CD4-positive, alpha-beta T cell treated with Interleukin-2 at 100 ng/mL for 4 hours (primary cell): ENCODE measurements at regions not wholly inside any gene's neighbourhood (a gene's known extent, or its start where the extent isn't known, plus 50 kb on each side); places are given as distances from the start of the nearest gene placed in this dataset.

ENCODE experiments used
- DNase-seq: peaks from one replicate; pipeline ENCODE4 v3.0.0-alpha.2; 2020; ENCODE audit warnings: low spot score

DNA sequence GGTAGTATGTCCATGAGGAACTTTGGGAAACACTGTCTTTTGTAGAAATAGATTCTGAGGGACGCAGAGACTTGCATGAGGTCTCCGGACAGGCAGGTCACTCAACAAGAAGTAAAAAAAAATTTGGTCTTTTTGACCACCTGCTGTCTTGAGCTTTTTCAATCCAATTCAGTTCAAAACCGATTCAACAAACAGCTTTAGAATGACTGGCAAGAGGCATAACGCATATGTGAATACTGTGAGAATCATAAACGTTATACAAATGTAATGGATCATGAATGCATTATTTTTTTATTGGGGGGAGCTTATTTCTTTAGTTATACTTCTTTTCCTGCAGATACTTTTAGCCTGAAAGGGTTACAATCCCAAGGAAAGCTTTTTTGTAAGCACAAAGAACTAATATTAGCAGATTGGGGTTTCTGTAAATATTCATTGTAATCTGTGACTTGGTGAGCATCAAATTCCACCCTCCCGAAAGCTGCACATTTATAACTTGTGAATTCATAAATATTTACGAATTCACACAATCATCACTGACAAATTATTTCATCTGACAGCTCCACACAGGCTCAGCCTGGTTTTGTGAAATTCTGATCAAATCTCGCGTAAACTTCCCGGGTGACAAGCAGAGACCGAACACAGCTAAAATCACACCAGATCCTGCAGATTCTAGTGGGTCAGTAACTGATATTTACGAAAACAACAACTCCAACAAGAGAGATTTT, 507.7 kb downstream of the MN1 start:
- DNase-seq = no peak

DNA sequence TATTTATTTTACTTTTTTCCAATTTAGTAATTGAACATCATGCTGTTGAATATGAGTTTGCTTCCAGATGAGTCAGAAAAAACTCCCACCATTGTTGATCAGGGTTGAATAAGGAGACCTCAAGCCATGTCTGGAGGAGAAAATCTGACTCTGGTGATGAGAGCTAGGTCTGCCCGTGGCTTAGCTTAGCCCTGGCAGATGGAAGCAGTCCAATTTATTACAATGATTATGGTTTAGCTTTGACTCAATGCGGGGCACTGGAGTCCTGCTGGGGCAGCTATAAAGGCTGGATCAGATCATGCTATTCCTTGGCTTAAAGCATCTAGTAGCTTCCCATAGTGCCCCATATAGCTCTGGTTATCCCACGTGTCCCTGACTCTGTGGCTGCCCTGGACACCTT, 506.5 kb downstream of the MN1 start:
- DNase-seq = no peak

DNA sequence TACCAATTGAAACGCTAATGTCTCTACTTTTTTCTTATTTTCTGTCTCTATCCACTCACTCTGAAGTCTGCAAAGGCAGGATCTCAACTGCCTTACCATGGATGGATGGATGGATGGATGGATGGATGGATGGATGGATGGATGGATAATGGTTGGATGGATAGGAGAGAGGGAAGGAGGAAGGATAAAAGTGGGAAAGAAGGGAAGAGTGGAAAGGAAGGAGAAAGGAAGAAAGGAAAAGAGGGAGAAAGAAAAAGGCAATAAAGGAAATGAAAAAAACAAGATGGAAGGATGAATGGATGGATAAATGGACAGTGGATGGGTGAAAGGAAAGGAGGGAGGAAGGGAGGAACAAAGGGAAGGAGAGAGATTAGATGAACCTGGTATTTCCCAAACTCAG, 506.0 kb downstream of the MN1 start:
- DNase-seq = no peak

DNA sequence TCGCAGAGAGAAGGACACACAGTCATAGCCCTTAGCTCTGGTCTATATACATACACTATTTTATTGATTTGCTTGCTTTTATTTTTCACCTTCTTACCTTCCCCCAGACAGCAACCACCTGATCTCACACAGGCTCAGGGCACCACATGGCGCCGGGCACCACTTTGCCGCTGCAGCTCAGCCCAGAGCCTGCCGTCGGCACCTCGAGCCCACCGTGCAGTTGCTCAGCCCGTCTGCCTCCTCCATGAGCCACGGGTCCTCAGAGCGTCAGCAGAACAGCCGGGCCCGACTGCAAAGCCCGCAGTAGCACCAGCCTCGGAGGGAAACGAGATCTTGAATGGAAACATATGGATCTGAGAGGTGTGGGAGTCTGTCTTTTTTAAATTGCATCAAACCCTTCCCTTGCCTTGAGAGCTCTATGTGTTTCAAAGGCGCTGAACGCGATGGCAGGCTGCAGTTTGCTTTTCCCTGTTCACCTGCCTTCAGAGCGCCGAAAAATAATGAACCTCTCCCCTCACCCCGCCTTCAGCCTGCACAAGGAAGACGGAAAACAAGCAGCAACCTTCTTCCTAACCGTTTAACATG, 505.4 kb downstream of the MN1 start:
- DNase-seq = no peak

DNA sequence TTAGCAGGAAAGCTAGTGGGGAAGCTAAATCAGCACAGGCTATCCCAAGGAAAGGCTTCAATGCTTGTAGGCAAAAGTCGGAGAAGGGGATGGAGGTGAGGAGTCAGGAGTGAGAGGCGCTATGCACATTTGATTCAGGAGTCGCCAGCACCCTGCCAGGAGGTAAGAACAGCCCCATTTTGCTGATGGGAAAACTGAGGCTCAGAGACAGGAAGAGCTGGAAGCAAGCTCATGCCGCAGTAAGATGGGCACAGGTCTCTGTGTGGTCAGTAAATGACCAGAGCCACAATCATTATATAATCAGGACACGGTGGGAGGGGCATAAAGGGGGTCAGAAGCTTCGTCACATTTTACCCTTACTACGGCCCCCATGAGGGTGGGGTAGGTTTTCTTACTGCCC, 504.4 kb downstream of the MN1 start:
- no peak for DNase-seq

DNA sequence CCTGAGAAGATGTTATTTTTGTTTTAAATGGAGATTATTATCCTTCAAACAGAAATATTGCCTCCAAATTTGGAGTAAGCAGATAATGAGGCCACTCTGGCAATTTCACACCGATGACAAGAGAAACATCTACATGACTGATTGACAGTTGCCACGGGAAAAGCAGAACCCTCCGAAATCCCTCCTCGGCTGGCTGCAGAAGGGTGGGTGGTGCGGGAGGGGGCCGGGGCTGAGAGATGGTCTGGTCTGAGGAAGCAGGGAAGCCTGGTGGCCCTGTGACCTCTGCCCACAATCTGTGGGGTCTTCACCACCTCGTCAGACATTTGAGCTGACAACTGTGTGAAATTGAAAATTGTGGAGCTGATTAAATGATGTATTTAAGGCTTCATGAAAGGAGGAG, 503.2 kb downstream of the MN1 start:
- no peak for DNase-seq

DNA sequence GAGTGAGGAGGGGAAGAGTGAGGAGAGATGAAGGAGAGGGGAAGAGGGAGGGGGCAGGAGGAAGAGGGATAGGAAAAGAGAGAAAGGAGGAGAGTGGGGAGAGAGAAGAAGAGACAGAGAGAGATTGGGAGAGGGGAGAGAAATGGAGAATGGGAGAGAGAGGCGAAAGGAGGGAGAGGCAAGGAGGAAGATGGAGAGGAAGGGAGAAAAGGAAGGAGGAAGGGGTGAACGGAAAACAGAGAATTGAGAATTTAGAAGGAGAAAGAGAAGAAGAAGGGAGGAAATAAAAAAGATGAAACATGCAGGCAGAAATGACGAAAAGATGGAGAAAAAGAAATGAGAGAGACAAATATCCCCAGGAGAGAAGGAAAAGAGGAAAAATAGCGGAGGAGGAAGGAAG, 502.8 kb downstream of the MN1 start:
- DNase-seq = no peak

DNA sequence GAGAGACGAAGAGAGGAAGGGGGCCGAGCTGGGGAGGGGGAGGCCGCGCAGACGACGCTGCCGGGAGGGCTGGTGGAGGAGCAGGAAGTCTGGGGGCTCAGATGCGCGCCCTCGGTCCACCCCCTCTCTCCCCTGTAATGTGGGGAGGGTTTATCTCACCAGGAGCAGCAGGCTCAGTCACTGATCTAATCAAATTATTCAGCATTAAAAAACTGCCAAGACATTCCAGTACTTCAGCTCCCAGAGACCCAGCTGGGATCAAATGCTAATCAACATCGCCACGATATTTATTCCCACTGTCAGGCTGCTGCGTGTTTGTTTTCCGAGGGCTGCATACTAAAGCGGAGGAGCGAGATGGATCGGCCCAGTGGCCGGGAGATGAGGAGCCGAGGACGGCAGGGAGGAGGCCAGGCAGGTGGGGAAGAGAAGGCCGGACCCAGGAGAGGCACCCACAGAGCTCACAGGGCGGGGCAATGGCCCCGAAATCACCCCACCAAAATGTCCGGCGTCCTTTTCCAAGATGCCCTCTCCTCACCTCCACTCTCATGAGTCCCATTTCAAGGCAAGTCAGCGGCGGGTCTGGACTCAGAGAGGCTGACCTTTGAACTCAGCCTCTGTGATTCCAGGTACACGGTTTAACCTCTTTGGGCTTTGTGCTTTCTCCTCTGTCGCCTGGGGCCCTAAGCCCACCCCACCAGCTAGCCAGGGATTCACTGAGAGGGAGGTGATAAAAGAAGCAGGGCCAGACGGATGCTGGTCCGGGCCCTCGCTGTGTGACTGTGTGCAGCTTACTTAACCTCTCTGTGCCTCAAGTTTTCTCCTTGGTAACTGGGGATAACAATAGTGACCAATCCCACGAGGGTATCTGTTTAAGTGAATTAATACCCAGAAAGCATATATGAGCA, 502.1 kb downstream of the MN1 start:
- no peak for DNase-seq

DNA sequence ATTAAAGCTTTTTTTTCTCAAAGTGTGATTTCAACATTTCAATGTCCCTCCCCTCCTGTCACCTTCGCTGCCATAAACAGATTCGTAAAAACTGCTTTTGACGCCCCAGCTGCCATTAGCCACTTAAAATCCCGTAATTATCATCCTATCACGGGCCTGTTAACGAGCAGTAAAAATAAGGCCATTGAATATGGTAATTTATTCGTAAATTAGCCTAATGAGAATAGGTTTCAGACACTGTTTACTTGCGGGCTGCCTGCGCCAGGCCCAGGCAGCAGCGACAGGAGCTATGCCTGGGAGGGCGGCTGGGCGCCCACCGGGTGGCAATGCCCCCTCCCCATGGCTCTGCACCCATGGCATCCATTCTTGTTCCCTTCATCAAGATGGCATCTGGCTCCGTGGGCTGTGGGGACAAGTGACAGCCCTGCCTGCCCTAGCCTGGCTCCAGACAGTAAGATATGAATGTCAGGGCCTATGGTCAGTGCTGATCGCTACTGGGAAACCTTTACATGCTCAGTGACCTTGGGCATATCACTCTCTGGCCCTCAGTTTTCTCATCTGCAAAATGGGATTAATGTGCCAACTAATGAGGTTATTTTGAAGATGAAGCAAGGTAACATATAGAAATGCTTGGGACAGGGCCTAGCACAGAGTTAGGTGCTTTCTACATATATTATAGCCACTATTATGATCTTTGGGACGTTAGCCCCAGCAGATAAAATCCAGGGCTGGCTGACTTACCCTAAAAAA, 500.8 kb downstream of the MN1 start:
- DNase-seq = no peak

DNA sequence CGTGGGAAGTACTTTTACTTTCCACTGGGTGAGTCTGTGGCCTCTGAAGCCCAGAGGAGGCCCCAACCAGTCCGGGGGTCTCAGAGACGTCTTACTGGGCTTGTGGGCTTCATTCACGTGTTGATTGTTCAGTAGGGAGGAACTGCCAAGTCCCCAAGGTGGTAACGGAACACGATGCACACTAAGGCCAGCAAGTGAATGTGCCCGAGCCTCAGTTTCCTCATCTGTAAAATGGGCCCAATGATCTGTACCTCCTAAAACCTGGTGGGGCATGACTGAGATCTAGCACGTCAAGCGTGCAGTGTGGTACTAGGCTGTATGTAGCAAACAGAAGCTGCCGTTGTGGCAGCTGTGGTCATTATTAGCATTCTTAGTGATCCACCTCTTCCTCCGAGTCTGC, 499.1 kb downstream of the MN1 start:
- no peak for DNase-seq

DNA sequence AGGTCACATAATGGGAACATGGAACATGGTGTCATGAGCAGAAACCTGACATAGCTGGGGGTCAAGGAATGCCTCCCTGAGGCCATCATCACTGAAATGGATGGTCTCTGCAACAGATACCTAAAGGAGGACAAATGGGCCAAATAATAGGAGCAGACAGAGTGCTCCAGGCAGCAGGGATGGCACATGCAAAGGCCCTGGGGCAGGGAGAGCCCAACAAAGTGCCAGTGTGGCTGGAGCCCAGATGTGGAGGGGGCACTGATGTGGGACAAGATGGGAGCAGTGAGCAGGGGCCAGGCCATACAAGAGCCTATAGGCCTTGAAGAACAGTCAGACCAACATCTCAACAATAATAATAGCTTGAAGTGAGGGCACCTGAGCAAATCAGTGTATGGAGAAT, 497.8 kb downstream of the MN1 start:
- no peak for DNase-seq

DNA sequence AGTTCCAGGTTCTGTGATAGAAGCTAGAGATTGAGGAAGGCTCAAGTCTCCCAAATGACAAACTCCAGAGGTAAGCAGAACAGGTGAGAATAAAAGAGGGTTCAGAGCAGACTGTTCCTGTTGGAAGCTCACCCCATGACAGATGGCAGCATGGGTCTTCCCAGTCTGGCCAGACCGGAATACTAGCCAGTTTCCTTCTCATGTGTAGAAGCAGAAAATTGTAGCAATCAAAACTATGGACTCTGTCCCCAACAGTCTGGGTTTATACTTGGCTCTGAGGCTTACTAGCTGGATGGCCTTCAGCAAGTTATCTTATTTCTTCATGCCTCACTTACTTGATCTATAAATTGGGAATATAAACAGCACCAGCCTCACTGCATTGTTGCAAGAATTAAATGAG, 494.8 kb downstream of the MN1 start:
- DNase-seq = no peak

DNA sequence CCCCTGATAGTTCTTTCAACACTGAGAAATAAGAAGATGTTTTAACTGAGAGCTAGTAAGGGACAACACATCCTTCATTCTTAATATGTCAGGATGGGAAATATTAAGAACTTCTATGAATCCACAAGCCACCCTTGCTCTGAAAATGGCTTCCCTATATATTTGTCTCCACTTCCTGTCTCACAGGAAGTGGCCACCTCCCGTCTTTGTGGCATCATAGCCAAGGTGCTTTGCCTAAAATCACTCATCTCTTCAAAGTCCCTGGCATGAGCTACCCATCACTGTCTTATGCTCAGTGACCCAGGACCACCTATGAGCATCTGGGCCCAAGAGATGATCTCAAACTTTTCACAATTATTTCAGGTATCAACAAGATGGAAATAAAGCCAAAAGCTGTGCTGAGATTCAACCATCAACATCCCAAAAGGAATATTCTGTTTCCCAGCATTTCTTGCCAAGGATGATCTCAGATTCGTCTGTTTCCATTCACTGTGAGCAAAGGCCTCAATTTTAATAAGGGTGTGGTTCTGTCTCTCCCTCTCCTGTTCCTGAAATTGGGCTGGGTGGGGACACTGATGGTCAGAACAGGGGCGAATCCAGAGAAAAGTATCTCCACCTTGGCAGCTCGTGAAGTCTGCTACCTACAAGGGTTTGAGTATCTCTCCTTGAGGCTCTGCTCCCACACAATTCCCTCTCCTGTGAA, 493.9 kb downstream of the MN1 start:
- DNase-seq = no peak

DNA sequence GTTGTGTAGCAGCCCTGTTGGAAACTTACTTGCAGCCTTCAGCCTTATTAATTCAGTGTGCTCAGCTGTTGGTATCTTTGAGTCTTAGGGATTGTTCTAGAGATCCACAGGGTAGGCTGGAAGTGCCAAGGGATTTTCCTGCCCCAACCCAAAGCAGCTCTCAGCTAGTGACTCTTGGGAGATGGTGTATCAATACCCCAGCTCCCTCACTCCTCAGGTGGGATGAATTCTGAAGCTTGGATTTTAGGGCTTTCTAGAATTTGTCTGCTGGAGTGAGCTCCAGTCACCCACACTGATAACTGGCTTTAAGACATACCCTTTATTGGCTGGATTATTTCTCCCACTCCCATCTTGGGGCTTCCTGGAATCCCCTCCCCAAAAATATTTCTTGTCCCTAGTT, 493.0 kb downstream of the MN1 start:
- no peak for DNase-seq

DNA sequence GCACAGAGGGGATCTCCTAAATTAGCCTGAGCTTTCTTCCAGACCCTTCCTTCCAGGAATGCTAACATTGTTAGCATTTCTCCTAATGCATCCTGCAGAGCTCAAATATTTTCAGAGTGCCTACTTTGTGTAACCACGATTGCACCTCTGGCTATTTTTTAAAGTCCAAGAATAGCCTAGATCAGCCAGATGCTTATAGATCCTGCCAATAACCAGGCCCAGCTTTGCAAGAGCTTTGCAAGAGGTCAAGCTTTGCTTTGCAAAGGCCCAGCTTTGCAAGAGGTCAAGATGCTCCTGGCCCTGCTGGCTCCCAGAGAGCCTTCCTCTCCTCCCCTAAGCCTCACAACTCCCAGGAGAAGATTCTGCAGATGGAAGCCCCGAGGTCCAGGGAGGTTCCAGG, 491.9 kb downstream of the MN1 start:
- DNase-seq = no peak

DNA sequence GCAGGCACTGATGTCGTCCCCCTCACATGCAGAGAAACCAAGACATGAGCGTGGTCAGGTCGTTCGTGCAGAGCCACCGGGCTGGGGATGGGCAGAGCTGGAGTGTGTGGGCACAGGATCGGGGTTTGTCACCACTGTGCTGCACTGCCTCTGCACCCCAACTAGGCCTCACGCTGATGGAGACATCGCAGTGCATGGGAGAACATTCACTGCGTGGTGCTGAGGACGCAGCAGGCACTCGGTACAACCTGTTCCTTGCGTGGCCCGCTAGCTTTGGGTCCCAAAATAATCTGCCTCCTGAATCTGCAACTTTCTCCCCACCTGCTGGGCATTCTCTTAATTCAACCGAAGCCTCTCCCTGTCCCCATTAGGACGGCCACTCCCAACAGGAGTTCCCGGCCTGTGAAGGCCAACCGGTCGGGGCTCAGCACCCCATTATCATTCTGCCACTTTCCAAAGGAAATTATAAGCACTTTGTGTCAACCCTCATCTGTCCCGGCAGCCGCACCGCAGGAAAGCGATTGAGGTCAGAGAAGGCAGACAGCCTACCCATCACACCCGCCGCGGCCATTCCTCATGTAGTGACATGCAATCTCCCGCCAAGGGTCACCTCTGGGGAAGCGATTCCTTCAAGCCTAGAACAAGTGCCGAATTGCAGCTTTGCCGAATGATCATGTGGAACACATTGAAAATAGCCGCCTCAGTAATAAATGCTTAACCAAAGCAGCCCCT, 490.4 kb downstream of the MN1 start:
- DNase-seq = no peak

DNA sequence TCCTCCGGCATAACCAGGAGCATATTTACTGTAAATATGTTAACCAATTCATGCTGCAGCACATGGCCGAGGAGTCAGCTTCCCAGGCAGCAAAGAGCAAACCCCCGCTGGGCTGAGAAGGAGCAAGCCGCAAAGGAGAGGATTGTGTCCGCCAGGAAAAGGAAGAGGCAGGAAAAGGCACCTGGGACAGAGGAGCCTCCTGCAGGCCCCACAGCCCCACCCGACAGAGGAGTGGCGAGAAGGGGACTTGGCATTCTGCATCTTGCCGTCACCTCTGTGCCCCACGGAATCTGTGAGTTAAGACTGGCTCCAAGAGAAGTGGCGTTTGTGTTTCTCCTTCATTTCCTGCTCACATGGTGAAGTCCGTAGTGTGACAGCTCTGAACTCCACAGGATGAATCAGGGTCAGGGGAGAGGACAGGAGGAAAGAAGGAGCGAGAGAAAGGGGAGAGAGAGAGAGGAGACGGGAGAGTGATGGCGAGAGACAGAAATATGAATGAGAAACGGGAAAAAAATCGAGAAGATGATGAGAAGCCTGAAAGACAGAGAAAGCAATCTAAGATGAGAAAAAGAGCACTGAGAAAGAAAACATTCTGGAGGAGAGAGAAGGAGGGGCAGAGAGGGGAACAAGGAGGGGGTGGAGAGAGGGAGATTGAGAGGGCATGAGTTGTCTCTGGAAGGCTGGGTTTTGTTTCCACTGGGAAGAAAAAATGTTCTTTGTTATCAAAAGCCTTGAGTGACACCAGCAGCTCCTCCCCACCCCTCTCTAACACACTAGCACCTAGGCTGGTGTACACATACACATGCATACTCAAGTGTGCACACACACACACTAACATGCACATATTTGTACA, 489.6 kb downstream of the MN1 start:
- no peak for DNase-seq

DNA sequence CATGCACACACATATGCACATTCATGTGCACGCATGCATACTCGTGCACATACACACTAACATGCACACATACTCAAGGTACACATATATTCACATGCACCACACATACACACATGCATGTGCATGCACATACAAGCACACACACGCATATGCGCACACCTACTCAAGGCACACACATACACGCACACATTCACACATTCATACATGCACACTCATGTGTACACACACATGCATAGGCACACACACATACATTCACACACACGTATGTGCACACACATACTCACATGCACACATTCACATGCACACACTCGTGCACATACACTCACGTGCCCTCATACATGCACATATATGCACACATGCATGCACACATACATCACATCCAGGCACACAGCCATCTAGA, 489.0 kb downstream of the MN1 start:
- no peak for DNase-seq

DNA sequence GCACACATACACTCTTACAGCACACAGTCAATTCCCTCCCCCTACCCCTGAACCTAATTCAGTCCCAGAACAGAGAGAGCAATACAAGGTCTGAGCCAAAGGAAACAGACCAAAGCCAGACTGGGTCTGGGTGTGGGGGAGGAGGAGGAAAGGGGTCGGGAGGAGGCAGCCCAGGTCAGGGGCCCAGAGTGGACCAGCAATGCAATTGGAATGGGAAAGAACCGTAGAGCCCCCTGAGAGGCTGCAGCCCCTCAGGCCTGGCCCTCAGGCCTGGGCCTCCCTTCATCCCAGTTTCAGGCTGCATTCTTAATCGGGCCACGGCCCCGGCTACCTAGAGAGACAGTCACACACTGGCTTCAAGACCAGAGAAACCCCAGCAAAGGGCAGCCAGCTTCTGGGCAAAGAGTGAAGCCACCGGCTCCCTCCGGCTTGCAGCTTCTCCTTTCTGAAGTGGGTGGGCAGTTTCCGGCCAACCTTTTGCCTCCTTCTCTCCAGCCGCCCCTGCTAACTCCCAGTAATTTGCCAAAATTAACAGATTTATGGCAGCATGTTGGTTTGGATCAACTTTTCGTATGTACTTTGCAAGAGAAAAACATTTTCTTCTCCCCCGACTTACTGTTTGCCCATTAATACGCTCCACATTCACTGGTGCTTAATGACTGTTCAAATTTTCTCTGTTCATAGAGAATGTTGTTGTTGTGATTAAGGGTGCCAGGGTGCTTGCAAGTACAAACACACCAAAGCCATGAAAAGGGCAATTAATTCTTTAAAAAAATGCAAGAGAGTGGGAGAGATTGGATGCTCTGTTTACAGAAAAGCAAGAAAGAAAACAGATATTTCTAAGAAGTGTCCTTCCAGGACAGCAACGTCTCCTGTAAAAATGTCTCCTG, 488.3 kb downstream of the MN1 start:
- DNase-seq = no peak
